GM21423 (cell line): ENCODE measurements at regions not wholly inside any gene's neighbourhood (a gene's known extent, or its start where the extent isn't known, plus 50 kb on each side); places are given as distances from the start of the nearest gene placed in this dataset.

ENCODE experiments used
- ATAC-seq: cut with Tn5 transposase; IDR thresholded peaks from one replicate; pipeline ENCODE4 v1.9.1; 2021; ENCODE audit warnings: mild to moderate bottlenecking, moderate library complexity; ENCODE audit not compliant: unreplicated experiment

DNA sequence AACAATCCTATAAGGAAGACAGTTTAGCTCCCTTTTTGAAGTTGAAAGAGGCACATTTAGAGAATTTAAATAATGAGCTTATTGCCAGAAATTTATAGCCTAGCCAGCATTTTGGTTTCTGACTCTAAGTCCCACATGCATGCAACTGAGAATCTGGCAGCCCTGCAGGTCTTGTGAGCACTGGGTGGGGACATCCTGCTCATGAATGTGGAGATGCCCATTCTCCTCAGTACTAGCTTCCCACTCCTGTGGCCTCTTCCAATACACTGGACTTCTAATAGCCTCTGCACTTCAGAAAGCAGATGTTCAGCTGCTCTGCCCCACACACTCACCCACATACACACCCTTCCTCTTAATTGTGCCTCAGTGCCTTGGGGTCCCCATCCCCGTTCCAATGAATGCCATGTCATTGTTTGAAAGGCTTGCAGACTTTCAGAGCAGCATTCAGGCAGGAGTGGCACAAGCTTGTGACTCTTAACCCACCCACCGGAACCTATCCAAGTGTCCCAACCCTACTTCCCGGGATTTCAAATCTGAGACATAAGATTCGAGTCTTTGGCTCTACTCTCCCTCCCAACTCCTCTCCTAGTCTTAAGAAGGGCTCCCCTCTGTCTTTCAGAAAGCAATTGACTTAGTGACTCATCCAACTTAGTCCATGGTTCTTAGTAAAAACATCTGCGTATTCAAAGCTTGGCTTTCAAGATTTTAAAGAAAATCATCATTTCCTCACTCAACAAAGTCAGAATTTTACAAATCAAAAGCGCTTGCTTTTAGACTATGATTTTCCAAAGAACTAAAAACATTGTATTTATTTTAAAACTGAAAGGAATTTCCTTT lies 80.0 kb upstream of the FREM2 start:
- no peak for ATAC-seq

DNA sequence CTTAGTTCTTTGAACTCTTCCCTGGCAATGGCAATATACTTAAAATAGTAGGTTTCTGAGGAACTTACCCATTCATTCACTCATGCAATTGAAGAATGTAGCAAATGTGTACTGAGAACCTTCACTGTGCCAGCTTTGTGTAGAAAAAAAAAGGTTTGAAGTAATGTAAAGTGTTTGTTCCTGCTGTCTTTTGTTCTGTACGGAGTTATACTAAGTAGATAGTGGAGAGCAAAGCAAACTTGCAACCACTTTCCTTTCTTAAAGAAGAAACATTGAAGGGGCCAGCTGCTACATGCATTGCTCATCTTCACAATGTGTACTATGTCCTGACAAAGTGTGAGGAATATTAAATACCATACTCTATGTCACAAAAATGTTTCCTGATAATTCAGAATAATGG lies 68.9 kb upstream of the FREM2 start:
- ATAC-seq, result no peak

GRCh38 chr13:38618336-38618735 lies 68.5 kb upstream of the FREM2 start:
- no peak for ATAC-seq

DNA sequence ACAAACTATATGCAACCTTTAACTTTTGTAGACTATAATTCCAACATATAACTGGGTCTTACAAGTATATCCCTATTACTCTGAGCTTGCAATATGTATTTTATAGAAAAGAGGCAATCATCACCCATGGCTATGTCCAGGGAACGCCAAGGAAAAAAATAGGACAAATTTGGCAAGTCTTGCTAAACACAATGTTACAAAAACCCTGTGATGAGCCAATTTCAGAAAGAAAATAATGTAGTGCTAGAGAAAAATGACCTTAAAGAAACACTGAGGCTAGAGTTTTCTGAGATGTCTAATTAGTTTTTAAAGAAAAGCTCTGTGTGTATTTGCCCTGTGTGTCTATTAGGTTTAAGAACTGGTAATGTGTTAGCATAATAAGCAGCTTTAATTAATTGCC lies 68.0 kb upstream of the FREM2 start:
- no peak for ATAC-seq

- no peak for ATAC-seq
Measured at GRCh38 chr13:38620876-38621275, 66.0 kb upstream of the FREM2 start.

GRCh38 chr13:38624822-38625221 lies 62.1 kb upstream of the FREM2 start:
- no peak for ATAC-seq

GRCh38 chr13:38628554-38628953 lies 58.3 kb upstream of the FREM2 start:
- no peak for ATAC-seq

DNA sequence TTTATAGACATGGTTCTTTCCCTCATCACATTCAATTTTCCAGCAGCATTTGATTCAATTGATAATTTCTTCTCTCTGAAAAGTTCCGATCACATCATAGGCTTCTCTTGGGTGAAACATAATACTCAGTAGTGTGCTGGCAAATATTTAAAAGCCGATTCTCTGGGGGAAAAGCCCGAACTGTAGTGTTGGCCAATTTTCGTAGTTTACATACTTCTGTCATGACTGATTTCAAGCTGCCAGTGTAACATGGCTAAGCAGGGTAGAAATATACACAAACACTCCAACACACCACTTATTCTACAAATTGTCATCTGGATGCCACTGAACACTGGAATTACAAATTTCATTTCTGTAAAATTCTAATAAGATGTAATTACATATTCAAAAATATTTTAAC lies 56.1 kb upstream of the FREM2 start:
- ATAC-seq, result no peak

- no peak for ATAC-seq
Measured at GRCh38 chr13:38635030-38635429, 51.8 kb upstream of the FREM2 start.

- no peak for ATAC-seq
Measured at GRCh38 chr13:38636073-38636472, 50.8 kb upstream of the FREM2 start.

DNA sequence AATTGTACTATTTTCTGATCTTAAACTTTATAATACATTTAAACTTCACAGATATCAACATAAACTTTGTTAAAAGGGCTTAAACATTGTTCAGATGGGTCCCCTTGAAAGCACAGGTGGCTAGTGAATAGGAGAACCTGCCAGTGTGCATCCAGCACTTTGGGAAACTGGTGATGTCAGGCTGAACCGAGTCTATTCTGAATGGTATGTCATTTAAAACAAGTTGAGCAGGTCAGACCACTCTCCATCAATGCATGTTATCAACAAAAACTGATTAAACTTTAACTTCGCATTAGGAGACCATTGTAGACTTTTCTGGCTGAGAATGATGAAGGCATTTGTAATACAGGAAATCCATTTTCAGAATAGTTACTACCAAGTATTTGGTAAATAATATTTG lies 50.1 kb upstream of the FREM2 start:
- no peak for ATAC-seq
